Mesenchymal stem cell (in vitro differentiated cells and primary cell): ENCODE measurements at regions not wholly inside any gene's neighbourhood (a gene's known extent, or its start where the extent isn't known, plus 50 kb on each side); places are given as distances from the start of the nearest gene placed in this dataset.

ENCODE experiments used
- DNase-seq: peaks from one replicate; pipeline ENCODE4 v3.0.0-alpha.2; 2013
- H2AFZ ChIP-seq: one replicate; pipeline ENCODE4 v1.6.1; 2013; ENCODE audit warnings: low read depth, mild to moderate bottlenecking, control low read depth, inconsistent platforms, low read length, moderate library complexity
- H2AK5ac ChIP-seq: 2 replicates; pipeline ENCODE4 v1.6.1; 2013; ENCODE audit warnings: low read length, moderate library complexity, mild to moderate bottlenecking, inconsistent platforms; ENCODE audit not compliant: severe bottlenecking
- H2BK120ac ChIP-seq: one replicate; pipeline ENCODE4 v1.6.1; 2013; ENCODE audit warnings: low read depth, mild to moderate bottlenecking, inconsistent platforms, low read length, moderate library complexity
- H2BK12ac ChIP-seq, 2 experiments: one replicate each; pipeline ENCODE4 v1.6.1; 2013; ENCODE audit warnings: inconsistent platforms in 2 of 2, low read length in 2 of 2, mild to moderate bottlenecking in 2 of 2, moderate library complexity in 2 of 2, control low read depth in 1 of 2
- H2BK15ac ChIP-seq: one replicate; pipeline ENCODE4 v1.6.1; 2013; ENCODE audit warnings: mild to moderate bottlenecking, low read depth, inconsistent platforms; ENCODE audit not compliant: poor library complexity, severe bottlenecking
- H2BK5ac ChIP-seq: 2 replicates; pipeline ENCODE4 v1.6.1; 2013; ENCODE audit warnings: low read depth, mild to moderate bottlenecking, low read length, control low read depth, inconsistent platforms; ENCODE audit not compliant: poor library complexity, severe bottlenecking
- H3K14ac ChIP-seq, 2 experiments: one replicate each; pipeline ENCODE4 v1.6.1; 2013; ENCODE audit warnings: inconsistent platforms in 2 of 2, low read length in 2 of 2, control low read depth in 1 of 2, mild to moderate bottlenecking in 1 of 2, moderate library complexity in 1 of 2
- H3K18ac ChIP-seq, 2 experiments: one replicate each; pipeline ENCODE4 v1.6.1; 2013; ENCODE audit warnings: inconsistent platforms in 2 of 2, low read length in 2 of 2, control low read depth in 1 of 2, low read depth in 1 of 2, mild to moderate bottlenecking in 1 of 2
- H3K23ac ChIP-seq, 2 experiments: one replicate each; pipeline ENCODE4 v1.6.1; 2013; ENCODE audit warnings: inconsistent platforms in 2 of 2, low read length in 2 of 2, mild to moderate bottlenecking in 2 of 2, moderate library complexity in 2 of 2, control low read depth in 1 of 2
- H3K27ac ChIP-seq: 2 replicates; pipeline ENCODE4 v1.5.1; 2013; ENCODE audit warnings: mild to moderate bottlenecking, moderate library complexity, low read length, control low read depth, inconsistent platforms; ENCODE audit not compliant: poor library complexity, severe bottlenecking
- H3K27me3 ChIP-seq, 2 experiments: 2 replicates each; pipeline versions ENCODE4 v1.6.1 to v1.7.0; 2013; ENCODE audit warnings: low read length in 2 of 2, mild to moderate bottlenecking in 2 of 2, moderate library complexity in 2 of 2, control low read depth in 1 of 2, inconsistent platforms in 1 of 2; ENCODE audit not compliant: control insufficient read depth in 1 of 2, insufficient read depth in 1 of 2
- H3K36me3 ChIP-seq, 2 experiments: 2 replicates each; pipeline versions ENCODE4 v1.6.1 to v1.7.0; 2013; ENCODE audit warnings: low read length in 2 of 2, control low read depth in 1 of 2, inconsistent platforms in 1 of 2, low read depth in 1 of 2, mild to moderate bottlenecking in 1 of 2; ENCODE audit not compliant: insufficient read depth in 2 of 2, control insufficient read depth in 1 of 2
- H3K4ac ChIP-seq, 2 experiments: one replicate each; pipeline ENCODE4 v1.6.1; 2013; ENCODE audit warnings: inconsistent platforms in 2 of 2, low read length in 2 of 2, mild to moderate bottlenecking in 2 of 2, moderate library complexity in 2 of 2, control low read depth in 1 of 2, low read depth in 1 of 2
- H3K4me1 ChIP-seq: 2 replicates; pipeline ENCODE4 v1.6.1; 2013; ENCODE audit warnings: low read depth, low read length, control low read depth; ENCODE audit not compliant: control insufficient read depth, insufficient read depth
- H3K4me2 ChIP-seq: 2 replicates; pipeline ENCODE4 v1.6.1; 2013; ENCODE audit warnings: low read length, mild to moderate bottlenecking, inconsistent platforms; ENCODE audit not compliant: poor library complexity, severe bottlenecking
- H3K4me3 ChIP-seq, 2 experiments: 2 replicates each; pipeline versions ENCODE4 v1.5.1 to v1.7.0; 2013; ENCODE audit warnings: low read length in 2 of 2, mild to moderate bottlenecking in 2 of 2, control low read depth in 1 of 2, low read depth in 1 of 2; ENCODE audit not compliant: insufficient read depth in 1 of 2
- H3K79me1 ChIP-seq: replicated peaks from 2 replicates; pipeline ENCODE4 v1.6.1; 2013; ENCODE audit warnings: mild to moderate bottlenecking, control low read depth, low read length, inconsistent platforms; ENCODE audit not compliant: poor library complexity, severe bottlenecking
- H3K9ac ChIP-seq: 2 replicates; pipeline ENCODE4 v1.7.0; 2013; ENCODE audit warnings: mild to moderate bottlenecking, low read length, moderate library complexity
- H3K9me3 ChIP-seq: 2 replicates; pipeline ENCODE4 v1.7.0; 2013; ENCODE audit warnings: mild to moderate bottlenecking, low read length; ENCODE audit not compliant: control insufficient read depth
- H4K8ac ChIP-seq: one replicate; pipeline ENCODE4 v1.6.1; 2013; ENCODE audit warnings: inconsistent platforms, mild to moderate bottlenecking, low read length, moderate library complexity
- H4K91ac ChIP-seq: one replicate; pipeline ENCODE4 v1.6.1; 2013; ENCODE audit warnings: mild to moderate bottlenecking, low read length, inconsistent platforms
- WGBS: methylation state at CpG from one replicate; pipeline ENCODE4 v1.1.7; 2013; ENCODE audit warnings: mixed read lengths; 5-methylcytosine and 5-hydroxymethylcytosine counted together

DNA sequence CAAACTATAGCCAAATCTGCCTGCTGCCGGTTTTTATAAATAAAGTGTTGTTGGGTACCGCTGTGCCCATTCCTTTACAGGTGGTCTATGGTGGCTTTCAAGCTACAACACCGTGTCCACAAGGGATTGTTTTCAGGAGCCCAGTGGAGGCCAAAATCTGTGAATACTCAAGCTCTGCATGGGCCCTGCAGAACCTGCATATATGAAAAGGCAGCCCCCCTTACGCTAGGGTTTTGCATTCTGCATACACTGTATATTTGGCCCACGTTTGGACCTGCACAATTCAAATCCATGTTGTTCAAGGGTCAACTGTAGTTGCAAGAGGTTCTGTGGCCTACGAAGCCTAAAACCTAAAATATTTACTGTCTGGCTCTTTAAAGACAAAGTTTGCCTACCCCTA is 122.2 kb upstream of the TLE3 start:
- H3K14ac ChIP-seq: no peak overlapping the region
- H2BK120ac ChIP-seq: no peak overlapping the region
- WGBS: 88% methylated on average over 6 of the region's 6 CpGs
- H2BK5ac ChIP-seq: no peak overlapping the region
- H3K4me2 ChIP-seq: no peak overlapping the region
- H3K23ac ChIP-seq: no peak overlapping the region
- H3K4ac ChIP-seq: no peak overlapping the region
- H3K27me3 ChIP-seq: peaks cover 37 to 40% of the 10 kb centered on the region in 2 experiments
- no peak overlapping the region for H4K8ac ChIP-seq
- H2AFZ ChIP-seq: no peak overlapping the region
- no peak overlapping the region for H2BK12ac ChIP-seq
- no peak overlapping the region for H3K18ac ChIP-seq
- H2AK5ac ChIP-seq: no peak overlapping the region
- H3K9ac ChIP-seq: no peak overlapping the region
- no peaks in the 10 kb centered on the region for H3K9me3 ChIP-seq
- no peaks in the 10 kb centered on the region for H3K79me1 ChIP-seq
- H3K27ac ChIP-seq: no peak overlapping the region
- no peak for DNase-seq
- no peak overlapping the region for H2BK15ac ChIP-seq
- no peaks in the 10 kb centered on the region for H3K36me3 ChIP-seq
- H3K4me1 ChIP-seq: no peaks in the 10 kb centered on the region
- H4K91ac ChIP-seq: no peak overlapping the region
- no peak overlapping the region for H3K4me3 ChIP-seq

DNA sequence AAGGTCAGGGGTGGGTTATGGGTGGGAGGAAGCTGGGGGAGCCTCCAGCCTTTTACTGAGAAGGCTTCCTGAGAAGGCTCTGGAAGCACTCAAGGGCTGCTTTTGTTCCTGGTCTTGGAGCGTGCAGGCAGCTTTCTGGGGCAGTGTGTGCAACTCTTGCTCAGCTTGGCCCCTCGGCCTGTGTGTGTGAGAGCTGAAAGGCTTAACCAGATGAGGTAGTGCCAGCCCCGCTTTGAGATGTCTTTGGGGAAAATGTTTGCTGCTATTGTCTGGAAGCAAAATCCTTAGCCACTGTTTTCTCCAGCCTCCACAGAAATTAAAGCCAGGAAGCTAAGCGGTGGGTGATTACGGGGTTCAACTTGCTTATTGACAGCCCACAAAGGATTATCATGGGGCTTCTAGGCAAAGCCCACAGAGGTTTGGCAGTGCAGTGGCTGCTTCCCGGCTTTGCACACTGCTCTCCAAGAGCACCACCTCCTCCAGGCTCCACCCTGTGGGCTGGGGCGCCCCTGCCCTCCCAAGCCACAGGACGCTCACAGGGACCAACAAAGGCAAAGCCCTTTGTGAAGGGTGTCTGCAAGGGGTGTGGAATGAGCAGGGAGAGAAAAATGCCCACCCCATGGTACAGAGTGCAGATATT is 121.7 kb upstream of the TLE3 start:
- H3K18ac ChIP-seq: no peak overlapping the region
- H2AFZ ChIP-seq: no peak overlapping the region
- H3K9ac ChIP-seq: no peak overlapping the region
- DNase-seq: no peak
- WGBS: 61% methylated on average over 7 of the region's 8 CpGs
- no peak overlapping the region for H2BK12ac ChIP-seq
- H3K79me1 ChIP-seq: no peaks in the 10 kb centered on the region
- no peak overlapping the region for H4K8ac ChIP-seq
- no peak overlapping the region for H3K4me2 ChIP-seq
- H4K91ac ChIP-seq: no peak overlapping the region
- H3K9me3 ChIP-seq: no peaks in the 10 kb centered on the region
- no peak overlapping the region for H2BK5ac ChIP-seq
- no peak overlapping the region for H2BK15ac ChIP-seq
- H3K36me3 ChIP-seq: no peaks in the 10 kb centered on the region
- H3K27me3 ChIP-seq: peaks cover 33 to 36% of the 10 kb centered on the region in 2 experiments
- H2AK5ac ChIP-seq: no peak overlapping the region
- H3K4me1 ChIP-seq: no peaks in the 10 kb centered on the region
- H3K23ac ChIP-seq: no peak overlapping the region
- no peak overlapping the region for H3K4me3 ChIP-seq
- H2BK120ac ChIP-seq: no peak overlapping the region
- H3K27ac ChIP-seq: no peak overlapping the region
- no peak overlapping the region for H3K4ac ChIP-seq
- H3K14ac ChIP-seq: no peak overlapping the region

- Histone ChIP-seq H3K27me3 (peaks cover 40 to 51% of the 10 kb centered on the region in 2 experiments), H4K8ac (no peak overlapping the region), H3K36me3 (no peaks in the 10 kb centered on the region), H3K4me2 (no peak overlapping the region), H3K4me1 (no peaks in the 10 kb centered on the region), H2BK5ac (no peak overlapping the region), H2BK15ac (no peak overlapping the region), H3K9me3 (no peaks in the 10 kb centered on the region), H3K14ac (no peak overlapping the region), H4K91ac (no peak overlapping the region), H3K4me3 (no peak overlapping the region), H3K4ac (no peak overlapping the region), H3K18ac (no peak overlapping the region), H3K79me1 (no peaks in the 10 kb centered on the region), H2BK12ac (no peak overlapping the region), H3K23ac (no peak overlapping the region), H3K27ac (no peak overlapping the region), H2BK120ac (no peak overlapping the region), H2AK5ac (no peak overlapping the region), H2AFZ (no peak overlapping the region), H3K9ac (no peak overlapping the region)
- DNase-seq: no peak
- WGBS: 85% methylated on average over 4 of the region's 7 CpGs
Measured at GRCh38 chr15:70217226-70218160, 119.8 kb upstream of the TLE3 start.

GRCh38 chr15:70215951-70216350 is 118.2 kb upstream of the TLE3 start:
- H2AFZ ChIP-seq: no peak overlapping the region
- no peak overlapping the region for H3K18ac ChIP-seq
- H3K4me1 ChIP-seq: no peaks in the 10 kb centered on the region
- no peak overlapping the region for H4K8ac ChIP-seq
- H2BK5ac ChIP-seq: no peak overlapping the region
- H4K91ac ChIP-seq: no peak overlapping the region
- H3K4me3 ChIP-seq: no peak overlapping the region
- peaks cover 49 to 59% of the 10 kb centered on the region in 2 experiments for H3K27me3 ChIP-seq
- H3K4me2 ChIP-seq: no peak overlapping the region
- no peak for DNase-seq
- no peak overlapping the region for H3K4ac ChIP-seq
- no peak overlapping the region for H3K14ac ChIP-seq
- H2BK12ac ChIP-seq: no peak overlapping the region
- no peak overlapping the region for H2AK5ac ChIP-seq
- H3K23ac ChIP-seq: no peak overlapping the region
- H2BK120ac ChIP-seq: no peak overlapping the region
- H3K9ac ChIP-seq: no peak overlapping the region
- no peak overlapping the region for H2BK15ac ChIP-seq
- no peaks in the 10 kb centered on the region for H3K36me3 ChIP-seq
- 76% methylated on average over 4 of the region's 5 CpGs for WGBS
- H3K9me3 ChIP-seq: no peaks in the 10 kb centered on the region
- H3K27ac ChIP-seq: no peak overlapping the region
- H3K79me1 ChIP-seq: no peaks in the 10 kb centered on the region
